ENCODE measurements at regions not wholly inside any gene's neighbourhood (a gene's known extent, or its start where the extent isn't known, plus 50 kb on each side); places are given as distances from the start of the nearest gene placed in this dataset.
A peak's percentile ranks its signal among the peaks of the same experiment; 100 is the strongest.

DNA sequence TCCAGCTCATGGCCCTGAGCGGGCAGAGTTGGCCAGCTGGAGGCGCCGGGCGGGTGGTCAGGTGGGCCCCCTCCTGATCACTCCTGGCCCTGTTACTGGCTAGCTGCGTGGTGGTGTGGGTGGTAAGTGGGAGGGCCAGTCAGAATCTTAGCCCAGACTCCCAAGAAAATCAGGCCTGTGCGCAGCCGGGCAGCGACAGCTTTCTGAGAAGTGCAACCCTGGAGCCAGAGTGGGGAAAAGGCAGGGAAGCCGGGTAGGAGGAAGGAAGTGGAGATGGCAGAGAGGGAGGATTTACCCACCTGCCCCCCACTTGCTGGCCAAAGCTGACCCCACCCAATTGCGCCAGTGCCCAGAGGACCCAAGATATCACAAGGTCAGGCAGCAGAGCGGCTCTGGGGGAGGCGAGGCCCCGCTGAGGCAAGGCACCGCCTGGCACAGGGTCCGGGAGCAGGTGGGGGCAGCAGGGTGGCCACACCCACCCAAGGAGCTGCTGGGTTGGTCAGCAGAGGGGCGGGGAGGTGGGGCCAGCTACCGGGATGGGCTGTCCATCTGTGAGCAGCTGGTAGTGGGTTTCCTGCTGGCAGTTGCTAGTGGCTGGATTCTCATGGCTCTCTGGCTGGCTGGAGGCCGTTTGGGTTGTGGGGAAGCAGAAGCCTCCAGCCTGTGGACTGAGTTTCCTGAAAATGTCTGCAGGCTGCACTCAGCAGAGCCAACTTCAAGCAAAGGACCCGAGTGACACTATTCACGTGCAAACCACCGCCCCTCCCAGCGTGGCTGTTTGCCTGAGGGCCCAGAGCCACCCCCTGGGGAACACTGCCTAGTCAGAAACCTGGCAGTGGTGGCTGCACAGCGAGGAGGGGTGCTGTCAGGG is 196.4 kb downstream of the IGLL1 start:
- no peak overlapping the region for H3K56ac ChIP-seq (replicated peaks; ENCODE audit: insufficient read length, low read depth, low read length)
- TF ChIP-seq EZH2 (IDR thresholded peaks at IDR 0.05; ENCODE audit: low read depth, low read length, severe bottlenecking) (no peak), JUN (IDR thresholded peaks at IDR 0.05; ENCODE audit: low read depth, low read length) (no peak), SIN3A (conservative IDR thresholded peaks at IDR 0.05 in 1 of 2, IDR thresholded peaks at IDR 0.05 in 1 of 2; ENCODE audit: low read depth in 1 of 2, low read length in 2 of 2) (0 out of 4 replicates have a peak, but pooled peaks of 1 of the 2 experiments have one; percentile 24)
- TF ChIP-seq, protein P1, sequence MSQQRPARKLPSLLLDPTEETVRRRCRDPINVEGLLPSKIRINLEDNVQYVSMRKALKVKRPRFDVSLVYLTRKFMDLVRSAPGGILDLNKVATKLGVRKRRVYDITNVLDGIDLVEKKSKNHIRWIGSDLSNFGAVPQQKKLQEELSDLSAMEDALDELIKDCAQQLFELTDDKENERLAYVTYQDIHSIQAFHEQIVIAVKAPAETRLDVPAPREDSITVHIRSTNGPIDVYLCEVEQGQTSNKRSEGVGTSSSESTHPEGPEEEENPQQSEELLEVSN (IDR thresholded peaks at IDR 0.05) = peak; percentile 19; the same call in 1 of the 2 replicates
- no peak overlapping the region for H2BK5ac ChIP-seq (ENCODE audit: low read depth, low read length)
- H3K18ac ChIP-seq (ENCODE audit: extremely low read depth, low read length) = peak overlapping the region; percentile 13
- no peaks in the 10 kb centered on the region for H3K79me2 ChIP-seq (ENCODE audit: control insufficient read depth in 1 of 2, insufficient read depth in 2 of 2, low read length in 2 of 2)
- H3K14ac ChIP-seq (ENCODE audit: insufficient read length) = no peak overlapping the region
- no peak overlapping the region for H3K4ac ChIP-seq (replicated peaks; ENCODE audit: insufficient read length, low read depth, low read length)
- H3K27me3 ChIP-seq (replicated peaks in 1 of 4; ENCODE audit: control insufficient read depth in 3 of 4, extremely low read depth in 1 of 4, insufficient read depth in 3 of 4, low read length in 3 of 4) = peaks cover 0 to 3% (median 1%) of the 10 kb centered on the region in 4 experiments; a peak in 2 of 7 replicates
- DNase-seq (ENCODE audit: low read depth in 1 of 2, low spot score in 2 of 2) = peak in 1 of 2 experiments; percentile 72
- no peak overlapping the region for H3K23ac ChIP-seq (ENCODE audit: insufficient read length)
- no peak overlapping the region for H3K4me3 ChIP-seq (ENCODE audit: extremely low read depth in 1 of 4, insufficient read depth in 2 of 4, low read depth in 3 of 4, low read length in 4 of 4)
- H3K79me1 ChIP-seq (ENCODE audit: low read depth, low read length) = no peaks in the 10 kb centered on the region; the same call in 1 of the 2 replicates
- peaks cover 0 to 2% of the 10 kb centered on the region in 2 experiments for H4K20me1 ChIP-seq (replicated peaks in 1 of 2; ENCODE audit: control insufficient read depth in 1 of 2, insufficient read depth in 2 of 2, low read length in 2 of 2)
- H3K23me2 ChIP-seq (ENCODE audit: low read depth, low read length) = peaks cover 5% of the 10 kb centered on the region; the same call in 1 of the 2 replicates
- H2BK120ac ChIP-seq (replicated peaks; ENCODE audit: low read depth, low read length) = no peak overlapping the region
- H2AK5ac ChIP-seq (ENCODE audit: low read depth, low read length) = no peak overlapping the region
- H4K8ac ChIP-seq (ENCODE audit: extremely low read depth, insufficient read depth, low read length) = no peak overlapping the region; the same call in 1 of the 2 replicates
- FAIRE-seq = no peak
- CTCF ChIA-PET (ENCODE audit: partially characterized antibody) = interaction anchor here (0.6 to 2.5 kb wide), 7 partner anchors 8 to 1029 kb away, joined by 3 to 11 read pairs (median 3); no protein-coding TSS in a partner anchor
- no peak overlapping the region for H2AFZ ChIP-seq (ENCODE audit: low read length)
- no peak overlapping the region for H2BK12ac ChIP-seq (ENCODE audit: low read depth, low read length)
- no peak overlapping the region for H2BK20ac ChIP-seq (ENCODE audit: low read length)
- POLR2A ChIA-PET (ENCODE audit: partially characterized antibody) = interaction anchor here (0.9 kb wide), 1 partner anchor 14 kb away, joined by 3 read pairs; no protein-coding TSS in a partner anchor
- H3K4me1 ChIP-seq (replicated peaks in 1 of 4; ENCODE audit: control insufficient read depth in 3 of 4, insufficient read depth in 4 of 4, low read length in 3 of 4) = peaks cover 0 to 6% (median 4%) of the 10 kb centered on the region in 4 experiments; a peak in 5 of 7 replicates
- peak overlapping the region in 1 of 2 experiments; percentile 28; a peak in 1 of 4 replicates for H3K4me2 ChIP-seq (ENCODE audit: insufficient read depth in 1 of 2, low read depth in 2 of 2, low read length in 2 of 2)
- no peak overlapping the region for H3K27ac ChIP-seq (ENCODE audit: low read depth, low read length)
- no peaks in the 10 kb centered on the region for H3K9me3 ChIP-seq (ENCODE audit: insufficient read depth in 2 of 2, low read depth in 1 of 2, low read length in 1 of 2)
- no peak overlapping the region for H2BK15ac ChIP-seq (ENCODE audit: low read length)
- H3K36me3 ChIP-seq (ENCODE audit: control insufficient read depth in 2 of 4, insufficient read depth in 4 of 4, low read length in 3 of 4) = no peaks in the 10 kb centered on the region
- H3K9ac ChIP-seq (replicated peaks in 1 of 4; ENCODE audit: extremely low read depth in 1 of 4, low read depth in 3 of 4, low read length in 3 of 4) = no peak overlapping the region
- no peak overlapping the region for H4K91ac ChIP-seq (replicated peaks; ENCODE audit: insufficient read length, low read length)
- 56% methylated on average over 21 of the region's 23 CpGs; no CpG with 5 or more reads in 1 of the 2 experiments for WGBS, 2 experiments (ENCODE audit: extremely low coverage in 1 of 2, insufficient coverage in 1 of 2, insufficient read length in 1 of 2, insufficient replicate concordance in 2 of 2, low coverage in 1 of 2, low lambda C conversion rate in 2 of 2, missing lambda C conversion rate in 1 of 2)
- H4K5ac ChIP-seq (ENCODE audit: insufficient read length, low read depth, low read length) = no peak overlapping the region

Data from H1 (cell line).